RWPE2 (cell line): ENCODE measurements at regions not wholly inside any gene's neighbourhood (a gene's known extent, or its start where the extent isn't known, plus 50 kb on each side); places are given as distances from the start of the nearest gene placed in this dataset.

Source experiments
- ATAC-seq: fragments of 200-7000 bp; cut with Tn5 transposase; 3 replicates; pipeline ENCODE4 v1.9.1; 2021; ENCODE audit warnings: low read depth
- DNase-seq: peaks from one replicate; pipeline ENCODE4 v3.0.0-alpha.2; 2020; ENCODE audit warnings: low spot score
- H3K27ac ChIP-seq: fragments of 450-650 bp; 2 replicates; pipeline ENCODE4 v1.5.1; 2017; ENCODE audit warnings: mild to moderate bottlenecking; ENCODE audit not compliant: poor library complexity, severe bottlenecking
- H3K27me3 ChIP-seq: fragments of 250-450 bp; sonication (Bioruptor Pico); 2 replicates; pipeline ENCODE4 v1.5.1; 2021; ENCODE audit warnings: mild to moderate bottlenecking, moderate library complexity; ENCODE audit not compliant: insufficient read depth, poor library complexity, severe bottlenecking
- H3K36me3 ChIP-seq: fragments of 250-450 bp; sonication (Bioruptor Pico); 2 replicates; pipeline ENCODE4 v1.5.1; 2020; ENCODE audit warnings: low read depth, mild to moderate bottlenecking, moderate library complexity
- H3K4me1 ChIP-seq: fragments of 250-450 bp; sonication (Bioruptor Pico); 2 replicates; pipeline ENCODE4 v1.5.1; 2021; ENCODE audit warnings: mild to moderate bottlenecking, moderate library complexity; ENCODE audit not compliant: insufficient read depth, poor library complexity, severe bottlenecking
- H3K4me3 ChIP-seq: fragments of 250-450 bp; sonication (Bioruptor Pico); 2 replicates; pipeline ENCODE4 v1.5.1; 2021; ENCODE audit warnings: mild to moderate bottlenecking, moderate library complexity; ENCODE audit not compliant: severe bottlenecking
- H3K9me3 ChIP-seq: fragments of 250-450 bp; sonication (Bioruptor Pico); 2 replicates; pipeline ENCODE4 v1.5.1; 2021; ENCODE audit warnings: mild to moderate bottlenecking, moderate library complexity; ENCODE audit not compliant: severe bottlenecking
- CTCF ChIP-seq: fragments of 450-650 bp; IDR thresholded peaks from one replicate; pipeline ENCODE4 v1.5.1; 2017; ENCODE audit warnings: mild to moderate bottlenecking, moderate library complexity; ENCODE audit not compliant: poor library complexity, severe bottlenecking

GRCh38 chr12:22932431-22932830 lies 307.5 kb downstream of the ETNK1 start:
- Histone ChIP-seq H3K4me3 (no peak overlapping the region), H3K27ac (no peak overlapping the region), H3K27me3 (no peaks in the 10 kb centered on the region), H3K36me3 (no peaks in the 10 kb centered on the region), H3K9me3 (no peaks in the 10 kb centered on the region), H3K4me1 (no peaks in the 10 kb centered on the region)
- ATAC-seq, result no peak
- TF ChIP-seq CTCF, result no peak
- DNase-seq, result no peak

- no peak overlapping the region for H3K4me3 ChIP-seq
- no peak overlapping the region for H3K27ac ChIP-seq
- no peaks in the 10 kb centered on the region for H3K9me3 ChIP-seq
- no peak for DNase-seq
- TF ChIP-seq CTCF, result no peak
- H3K4me1 ChIP-seq, result no peaks in the 10 kb centered on the region
- H3K36me3 ChIP-seq, result no peaks in the 10 kb centered on the region
- ATAC-seq, result no peak
- no peaks in the 10 kb centered on the region for H3K27me3 ChIP-seq
Measured at GRCh38 chr12:22935090-22935489, 310.1 kb downstream of the ETNK1 start.

GRCh38 chr12:22935501-22935900 lies 310.5 kb downstream of the ETNK1 start:
- no peak for TF ChIP-seq CTCF
- no peaks in the 10 kb centered on the region for H3K4me1 ChIP-seq
- no peaks in the 10 kb centered on the region for H3K9me3 ChIP-seq
- DNase-seq (no peak), ATAC-seq (no peak)
- no peaks in the 10 kb centered on the region for H3K36me3 ChIP-seq
- no peak overlapping the region for H3K4me3 ChIP-seq
- no peak overlapping the region for H3K27ac ChIP-seq
- H3K27me3 ChIP-seq, result no peaks in the 10 kb centered on the region

- DNase-seq (no peak), ATAC-seq (no peak)
- no peaks in the 10 kb centered on the region for H3K9me3 ChIP-seq
- H3K27me3 ChIP-seq, result no peaks in the 10 kb centered on the region
- no peak for TF ChIP-seq CTCF
- H3K4me1 ChIP-seq, result no peaks in the 10 kb centered on the region
- no peak overlapping the region for H3K27ac ChIP-seq
- H3K4me3 ChIP-seq, result no peak overlapping the region
- no peaks in the 10 kb centered on the region for H3K36me3 ChIP-seq
Measured at GRCh38 chr12:22938323-22938722, 313.4 kb downstream of the ETNK1 start.

GRCh38 chr12:22951206-22951605 lies 326.2 kb downstream of the ETNK1 start:
- H3K27ac ChIP-seq, result no peak overlapping the region
- H3K36me3 ChIP-seq, result no peaks in the 10 kb centered on the region
- no peak for TF ChIP-seq CTCF
- ATAC-seq (no peak), DNase-seq (no peak)
- no peaks in the 10 kb centered on the region for H3K9me3 ChIP-seq
- H3K4me3 ChIP-seq, result no peak overlapping the region
- no peaks in the 10 kb centered on the region for H3K4me1 ChIP-seq
- H3K27me3 ChIP-seq, result no peaks in the 10 kb centered on the region
